H1 (cell line): ENCODE measurements at regions not wholly inside any gene's neighbourhood (a gene's known extent, or its start where the extent isn't known, plus 50 kb on each side); places are given as distances from the start of the nearest gene placed in this dataset.

ENCODE experiments used
- CEBPB ChIP-seq: IDR thresholded peaks from 2 replicates; pipeline ENCODE4 v1.6.1; 2012; ENCODE audit warnings: low read depth, low read length
- CHD1 ChIP-seq: IDR thresholded peaks from 2 replicates; pipeline ENCODE4 v1.6.1; 2012; ENCODE audit warnings: low read depth, low read length, improper control_type of control experiment
- NRF1 ChIP-seq: IDR thresholded peaks from 2 replicates; pipeline ENCODE4 v1.6.1; 2011; ENCODE audit warnings: mild to moderate bottlenecking, low read depth, low read length, improper control_type of control experiment
- POLR2A ChIP-seq, 2 experiments: IDR thresholded peaks; 1 replicate in 1 of 2; 2 replicates in 1 of 2; pipeline ENCODE4 v1.6.1; 2011; ENCODE audit warnings: low read depth in 2 of 2, low read length in 2 of 2, mild to moderate bottlenecking in 2 of 2; ENCODE audit errors: control extremely low read depth in 1 of 2
- TF ChIP-seq, protein P1 (sequence below), 3 experiments: IDR thresholded peaks; 1 replicate in 2 of 3; 2 replicates in 1 of 3; pipeline versions ENCODE4 v1.5.1 to v1.6.1; 2011; ENCODE audit warnings: low read length in 3 of 3, mild to moderate bottlenecking in 3 of 3, inconsistent platforms in 2 of 3, low read depth in 1 of 3, moderate library complexity in 1 of 3; ENCODE audit not compliant: insufficient read depth in 1 of 3; ENCODE audit errors: control extremely low read depth in 1 of 3

DNA sequence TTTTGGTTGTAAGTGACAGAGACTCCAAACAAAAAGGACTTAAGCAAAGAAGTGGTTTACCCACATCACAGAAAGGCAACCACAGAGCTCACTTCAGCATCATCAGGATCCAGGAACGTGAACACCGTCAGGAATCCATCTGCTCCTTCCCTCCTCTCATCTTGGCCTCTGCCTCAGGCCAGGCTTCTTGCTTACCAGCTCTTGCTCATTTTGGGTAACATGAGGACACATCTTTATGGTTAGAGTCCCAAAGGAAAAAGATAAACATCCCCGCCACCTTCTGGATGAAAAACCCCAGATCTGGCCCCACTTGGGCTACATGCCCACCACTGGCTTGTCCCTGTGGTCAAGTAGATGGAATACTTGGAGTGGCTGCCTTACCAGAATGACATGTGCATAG is 176.8 kb upstream of the RPL34 start:
- TF ChIP-seq POLR2A (IDR thresholded peaks at IDR 0.05; ENCODE audit: control extremely low read depth in 1 of 2, low read depth in 2 of 2, low read length in 2 of 2) (no peak), CEBPB (no peak), CHD1 (no peak), NRF1 (no peak)
- TF ChIP-seq, protein P1, sequence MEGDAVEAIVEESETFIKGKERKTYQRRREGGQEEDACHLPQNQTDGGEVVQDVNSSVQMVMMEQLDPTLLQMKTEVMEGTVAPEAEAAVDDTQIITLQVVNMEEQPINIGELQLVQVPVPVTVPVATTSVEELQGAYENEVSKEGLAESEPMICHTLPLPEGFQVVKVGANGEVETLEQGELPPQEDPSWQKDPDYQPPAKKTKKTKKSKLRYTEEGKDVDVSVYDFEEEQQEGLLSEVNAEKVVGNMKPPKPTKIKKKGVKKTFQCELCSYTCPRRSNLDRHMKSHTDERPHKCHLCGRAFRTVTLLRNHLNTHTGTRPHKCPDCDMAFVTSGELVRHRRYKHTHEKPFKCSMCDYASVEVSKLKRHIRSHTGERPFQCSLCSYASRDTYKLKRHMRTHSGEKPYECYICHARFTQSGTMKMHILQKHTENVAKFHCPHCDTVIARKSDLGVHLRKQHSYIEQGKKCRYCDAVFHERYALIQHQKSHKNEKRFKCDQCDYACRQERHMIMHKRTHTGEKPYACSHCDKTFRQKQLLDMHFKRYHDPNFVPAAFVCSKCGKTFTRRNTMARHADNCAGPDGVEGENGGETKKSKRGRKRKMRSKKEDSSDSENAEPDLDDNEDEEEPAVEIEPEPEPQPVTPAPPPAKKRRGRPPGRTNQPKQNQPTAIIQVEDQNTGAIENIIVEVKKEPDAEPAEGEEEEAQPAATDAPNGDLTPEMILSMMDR (IDR thresholded peaks at IDR 0.05; ENCODE audit: control extremely low read depth in 1 of 3, insufficient read depth in 1 of 3, low read depth in 1 of 3, low read length in 3 of 3), result no peak
